Calu3 (cell line): ENCODE measurements at regions not wholly inside any gene's neighbourhood (a gene's known extent, or its start where the extent isn't known, plus 50 kb on each side); places are given as distances from the start of the nearest gene placed in this dataset.

Source experiments
- BruUV-seq: library from RNA; stranded (reverse); fragments of 400-500 nt; replicated peaks from 2 replicates; lab custom pipeline; 2021; lab: Mats Ljungman, UMichigan
- CTCF ChIA-PET: fragments of 300-600 bp; sonication (Branson Sonifier 250); formaldehyde crosslinking; loops from one replicate; lab custom pipeline; 2022; ENCODE audit warnings: antibody characterized with exemption; lab: Charles Lee
- DNase-seq: peaks from one replicate; pipeline ENCODE4 v3.0.0; 2022
- H3K27ac Mint-ChIP-seq: one replicate; pipeline ENCODE4 v1.8.0; 2022; ENCODE audit warnings: mixed read lengths; ENCODE audit not compliant: unreplicated experiment
- H3K27me3 Mint-ChIP-seq: one replicate; pipeline ENCODE4 v1.8.0; 2022; ENCODE audit warnings: mixed read lengths; ENCODE audit not compliant: unreplicated experiment
- H3K36me3 Mint-ChIP-seq: one replicate; pipeline ENCODE4 v1.8.0; 2022; ENCODE audit warnings: mild to moderate bottlenecking, moderate library complexity, mixed read lengths; ENCODE audit not compliant: insufficient read depth, unreplicated experiment
- H3K4me1 Mint-ChIP-seq: one replicate; pipeline ENCODE4 v1.8.0; 2022; ENCODE audit warnings: mild to moderate bottlenecking, low read depth, mixed read lengths; ENCODE audit not compliant: unreplicated experiment
- H3K4me3 Mint-ChIP-seq: one replicate; pipeline ENCODE4 v1.8.0; 2022; ENCODE audit warnings: mild to moderate bottlenecking, low read depth, moderate library complexity, mixed read lengths; ENCODE audit not compliant: unreplicated experiment
- H3K9me3 Mint-ChIP-seq: one replicate; pipeline ENCODE4 v1.8.0; 2022; ENCODE audit warnings: low read depth, mixed read lengths; ENCODE audit not compliant: unreplicated experiment
- intact Hi-C: fragments of 100-400 bp; cut with micrococcal nuclease; formaldehyde crosslinking; loops from one replicate; pipeline ENCODE4 v1.10.0; 2022; ENCODE audit not compliant: unreplicated experiment
- TF ChIP-seq, protein P1 (sequence below): fragments of 200-600 bp; IDR thresholded peaks from one replicate; pipeline ENCODE4 v1.8.0; 2022; ENCODE audit warnings: antibody characterized with exemption; ENCODE audit not compliant: unreplicated experiment

DNA sequence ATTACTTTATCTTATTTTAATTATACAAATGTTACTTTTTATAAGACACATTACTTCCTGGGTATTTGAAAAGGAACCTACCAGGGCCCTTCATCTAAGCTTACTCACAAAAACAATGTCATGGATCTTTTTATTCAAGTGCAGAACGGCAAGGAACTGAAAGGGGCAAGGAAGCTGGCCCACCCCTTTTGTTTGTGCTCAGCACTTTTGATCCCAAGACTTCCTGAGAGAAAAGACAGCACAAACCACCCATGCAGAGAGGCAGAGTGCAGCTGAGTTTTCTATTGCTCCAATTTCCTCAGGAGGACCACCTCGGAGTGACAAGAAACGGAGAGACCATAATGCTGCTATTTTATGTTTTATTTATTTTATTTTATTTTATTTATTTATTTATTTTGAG is 232.0 kb upstream of the NRP1 start:
- BruUV-seq: no TSS peak
- Mint-ChIP-seq H3K27ac (no peak overlapping the region), H3K27me3 (no peaks in the 10 kb centered on the region), H3K36me3 (no peaks in the 10 kb centered on the region), H3K9me3 (no peaks in the 10 kb centered on the region), H3K4me1 (peaks cover 1% of the 10 kb centered on the region), H3K4me3 (no peak overlapping the region)
- TF ChIP-seq, protein P1, sequence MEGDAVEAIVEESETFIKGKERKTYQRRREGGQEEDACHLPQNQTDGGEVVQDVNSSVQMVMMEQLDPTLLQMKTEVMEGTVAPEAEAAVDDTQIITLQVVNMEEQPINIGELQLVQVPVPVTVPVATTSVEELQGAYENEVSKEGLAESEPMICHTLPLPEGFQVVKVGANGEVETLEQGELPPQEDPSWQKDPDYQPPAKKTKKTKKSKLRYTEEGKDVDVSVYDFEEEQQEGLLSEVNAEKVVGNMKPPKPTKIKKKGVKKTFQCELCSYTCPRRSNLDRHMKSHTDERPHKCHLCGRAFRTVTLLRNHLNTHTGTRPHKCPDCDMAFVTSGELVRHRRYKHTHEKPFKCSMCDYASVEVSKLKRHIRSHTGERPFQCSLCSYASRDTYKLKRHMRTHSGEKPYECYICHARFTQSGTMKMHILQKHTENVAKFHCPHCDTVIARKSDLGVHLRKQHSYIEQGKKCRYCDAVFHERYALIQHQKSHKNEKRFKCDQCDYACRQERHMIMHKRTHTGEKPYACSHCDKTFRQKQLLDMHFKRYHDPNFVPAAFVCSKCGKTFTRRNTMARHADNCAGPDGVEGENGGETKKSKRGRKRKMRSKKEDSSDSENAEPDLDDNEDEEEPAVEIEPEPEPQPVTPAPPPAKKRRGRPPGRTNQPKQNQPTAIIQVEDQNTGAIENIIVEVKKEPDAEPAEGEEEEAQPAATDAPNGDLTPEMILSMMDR: no peak
- CTCF ChIA-PET: interaction anchor here (1.1 kb wide), 1 partner anchor 234 kb away, joined by 3 read pairs; no protein-coding TSS in a partner anchor
- intact Hi-C loops: no loop called here
- no peak for DNase-seq

DNA sequence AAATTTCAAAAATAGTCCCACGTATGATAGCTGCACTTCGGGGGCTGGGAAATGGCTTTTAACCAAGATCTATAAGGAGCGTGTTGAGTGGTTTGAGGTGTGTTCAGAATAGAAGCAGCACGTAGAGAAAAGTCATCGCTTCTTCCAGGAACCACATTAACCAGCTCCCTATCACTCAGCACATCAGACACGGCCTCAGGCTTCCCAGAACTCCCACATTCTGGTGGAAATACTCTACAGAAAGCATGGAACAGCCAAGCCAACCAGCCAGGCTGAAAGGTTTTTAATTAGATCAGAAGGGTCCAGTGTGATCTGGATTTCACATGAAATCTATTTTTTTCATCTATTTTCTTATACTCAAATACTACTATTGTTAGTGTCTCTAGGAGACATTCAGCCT is 231.5 kb upstream of the NRP1 start:
- H3K4me1 Mint-ChIP-seq: no peaks in the 10 kb centered on the region
- CTCF ChIA-PET: interaction anchor here (1.1 kb wide), 1 partner anchor 233 kb away, joined by 3 read pairs; no protein-coding TSS in a partner anchor
- TF ChIP-seq, protein P1: no peak
- DNase-seq: no peak
- no peak overlapping the region for H3K27ac Mint-ChIP-seq
- no peaks in the 10 kb centered on the region for H3K27me3 Mint-ChIP-seq
- H3K36me3 Mint-ChIP-seq: no peaks in the 10 kb centered on the region
- no peak overlapping the region for H3K4me3 Mint-ChIP-seq
- H3K9me3 Mint-ChIP-seq: no peaks in the 10 kb centered on the region
- intact Hi-C loops: no loop called here
- no TSS peak for BruUV-seq

DNA sequence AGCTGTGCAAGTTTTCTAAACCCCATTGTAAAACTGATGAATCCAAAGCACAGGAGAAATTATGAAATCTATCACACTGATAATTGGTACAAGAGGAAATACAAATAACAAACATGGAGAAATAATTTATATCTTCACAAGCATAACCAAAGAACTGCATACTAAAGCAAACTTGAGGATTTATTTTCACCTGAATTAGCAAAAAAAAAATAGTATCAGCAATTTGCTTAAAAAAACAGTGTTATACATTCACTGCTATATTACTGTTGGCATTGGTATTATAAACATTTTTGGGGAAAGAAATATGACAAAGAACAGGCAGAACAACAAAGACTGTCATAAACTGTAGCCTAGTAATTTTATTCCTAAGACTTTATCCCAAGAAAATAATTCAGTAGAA is 230.8 kb upstream of the NRP1 start:
- intact Hi-C loops: no loop called here

DNA sequence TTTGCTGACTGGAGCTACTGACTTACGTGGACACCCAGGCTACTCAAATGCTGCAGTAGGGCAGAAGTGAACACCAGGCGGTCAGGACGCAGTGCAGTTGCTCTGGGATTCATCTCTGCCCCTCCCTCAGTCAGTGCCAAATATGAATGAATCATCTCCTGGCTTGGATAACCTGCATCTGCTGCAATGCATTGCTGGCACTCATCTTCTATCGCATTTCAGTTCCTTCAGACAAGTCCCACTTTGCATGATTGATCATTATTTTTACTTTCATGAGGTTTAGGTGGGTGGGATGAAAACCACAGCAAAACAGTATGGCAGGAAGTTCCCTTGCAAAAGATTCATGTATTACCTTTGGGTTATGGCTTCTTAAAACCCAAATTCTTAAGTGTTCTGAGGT is 224.6 kb upstream of the NRP1 start:
- H3K4me3 Mint-ChIP-seq: no peak overlapping the region
- TF ChIP-seq, protein P1: no peak
- no peaks in the 10 kb centered on the region for H3K4me1 Mint-ChIP-seq
- intact Hi-C loops: no loop called here
- no peak for DNase-seq
- no peaks in the 10 kb centered on the region for H3K27me3 Mint-ChIP-seq
- no peak overlapping the region for H3K27ac Mint-ChIP-seq
- H3K9me3 Mint-ChIP-seq: no peaks in the 10 kb centered on the region
- no TSS peak for BruUV-seq
- no peaks in the 10 kb centered on the region for H3K36me3 Mint-ChIP-seq
- CTCF ChIA-PET: interaction anchor here (0.9 kb wide), 1 partner anchor 12 kb away, joined by 3 read pairs; no protein-coding TSS in a partner anchor

More for the DNA sequence above, 230.8 kb upstream of the NRP1 start:
- no peaks in the 10 kb centered on the region for H3K27me3 Mint-ChIP-seq
- H3K9me3 Mint-ChIP-seq: no peaks in the 10 kb centered on the region
- CTCF ChIA-PET: no interaction called here
- no peak overlapping the region for H3K27ac Mint-ChIP-seq
- H3K4me1 Mint-ChIP-seq: no peaks in the 10 kb centered on the region
- TF ChIP-seq, protein P1: no peak
- no peak for DNase-seq
- BruUV-seq: no TSS peak
- no peaks in the 10 kb centered on the region for H3K36me3 Mint-ChIP-seq
- H3K4me3 Mint-ChIP-seq: no peak overlapping the region
